SK-N-SH treated with all-trans-retinoic acid at 6 μM for 48 hours (cell line): ENCODE measurements at regions not wholly inside any gene's neighbourhood (a gene's known extent, or its start where the extent isn't known, plus 50 kb on each side); places are given as distances from the start of the nearest gene placed in this dataset.

Source experiments
- CREB5 ChIP-seq: fragments of 250-450 bp; sonication (Bioruptor Pico); IDR thresholded peaks from 2 replicates; pipeline ENCODE4 v1.5.1; 2020; ENCODE audit warnings: low read depth, mild to moderate bottlenecking, moderate library complexity
- CSDC2 ChIP-seq: fragments of 250-450 bp; sonication (Bioruptor Pico); IDR thresholded peaks from 2 replicates; pipeline ENCODE4 v1.5.0; 2020; ENCODE audit warnings: mild to moderate bottlenecking, moderate library complexity
- ESRRG ChIP-seq: fragments of 250-450 bp; sonication (Bioruptor Pico); IDR thresholded peaks from 2 replicates; pipeline ENCODE4 v1.6.1; 2021; ENCODE audit warnings: mild to moderate bottlenecking
- GLIS3 ChIP-seq: fragments of 250-450 bp; sonication (Bioruptor Pico); IDR thresholded peaks from 2 replicates; pipeline ENCODE4 v1.5.0; 2020; ENCODE audit warnings: mild to moderate bottlenecking, moderate library complexity
- ISL1 ChIP-seq: fragments of 250-450 bp; sonication (Bioruptor Pico); IDR thresholded peaks from 2 replicates; pipeline ENCODE4 v2.1.2; 2022; ENCODE audit warnings: mild to moderate bottlenecking, moderate library complexity
- PPARA ChIP-seq: fragments of 250-450 bp; sonication (Bioruptor Pico); IDR thresholded peaks from 2 replicates; pipeline ENCODE4 v1.5.0; 2020; ENCODE audit warnings: mild to moderate bottlenecking, borderline replicate concordance
- RARB ChIP-seq: fragments of 250-450 bp; sonication (Bioruptor Pico); IDR thresholded peaks from 2 replicates; pipeline ENCODE4 v1.8.0; 2021; ENCODE audit warnings: mild to moderate bottlenecking, moderate library complexity
- ZFP30 ChIP-seq: fragments of 450-650 bp; formaldehyde crosslinking; IDR thresholded peaks from 2 replicates; pipeline ENCODE4 v1.5.0; 2022; ENCODE audit warnings: mild to moderate bottlenecking, moderate library complexity
- TF ChIP-seq, protein P1 (sequence below): fragments of 250-450 bp; sonication (Bioruptor Pico); IDR thresholded peaks from 2 replicates; pipeline ENCODE4 v1.8.0; 2020; ENCODE audit warnings: mild to moderate bottlenecking, moderate library complexity, borderline replicate concordance
- TF ChIP-seq, protein P2 (sequence below): fragments of 250-450 bp; sonication (Bioruptor Pico); IDR thresholded peaks from 2 replicates; pipeline ENCODE4 v1.5.1; 2021; ENCODE audit warnings: mild to moderate bottlenecking, moderate library complexity

DNA sequence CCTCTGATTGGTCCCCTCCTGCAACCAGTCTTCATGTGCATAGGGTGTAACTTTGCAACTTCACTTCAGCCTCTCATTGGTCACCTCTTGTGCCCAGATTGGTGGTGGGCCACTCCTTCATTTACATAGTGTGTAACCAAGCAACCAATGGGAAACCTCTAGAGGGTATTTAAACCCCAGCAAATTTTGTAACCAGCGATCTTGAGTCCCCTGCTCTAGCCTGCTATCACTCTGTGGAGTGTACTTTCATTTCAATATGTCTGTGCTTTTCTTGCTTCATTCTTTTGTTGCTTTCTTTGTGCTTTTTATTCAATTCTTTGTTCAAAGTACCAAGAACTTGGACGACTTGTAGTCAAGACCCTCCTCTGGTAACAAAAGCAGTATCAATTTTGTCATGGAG lies 1336.9 kb upstream of the SPRY2 start:
- no peak for TF ChIP-seq ISL1
- no peak for TF ChIP-seq CSDC2 (CRISPR knock-in tag)
- no peak for TF ChIP-seq GLIS3 (CRISPR knock-in tag)
- no peak for TF ChIP-seq ZFP30 (CRISPR knock-in tag)
- no peak for TF ChIP-seq RARB
- TF ChIP-seq CREB5 (CRISPR knock-in tag), result no peak
- TF ChIP-seq, protein P1, sequence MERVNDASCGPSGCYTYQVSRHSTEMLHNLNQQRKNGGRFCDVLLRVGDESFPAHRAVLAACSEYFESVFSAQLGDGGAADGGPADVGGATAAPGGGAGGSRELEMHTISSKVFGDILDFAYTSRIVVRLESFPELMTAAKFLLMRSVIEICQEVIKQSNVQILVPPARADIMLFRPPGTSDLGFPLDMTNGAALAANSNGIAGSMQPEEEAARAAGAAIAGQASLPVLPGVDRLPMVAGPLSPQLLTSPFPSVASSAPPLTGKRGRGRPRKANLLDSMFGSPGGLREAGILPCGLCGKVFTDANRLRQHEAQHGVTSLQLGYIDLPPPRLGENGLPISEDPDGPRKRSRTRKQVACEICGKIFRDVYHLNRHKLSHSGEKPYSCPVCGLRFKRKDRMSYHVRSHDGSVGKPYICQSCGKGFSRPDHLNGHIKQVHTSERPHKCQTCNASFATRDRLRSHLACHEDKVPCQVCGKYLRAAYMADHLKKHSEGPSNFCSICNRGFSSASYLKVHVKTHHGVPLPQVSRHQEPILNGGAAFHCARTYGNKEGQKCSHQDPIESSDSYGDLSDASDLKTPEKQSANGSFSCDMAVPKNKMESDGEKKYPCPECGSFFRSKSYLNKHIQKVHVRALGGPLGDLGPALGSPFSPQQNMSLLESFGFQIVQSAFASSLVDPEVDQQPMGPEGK (CRISPR knock-in tag), result no peak
- TF ChIP-seq, protein P2, sequence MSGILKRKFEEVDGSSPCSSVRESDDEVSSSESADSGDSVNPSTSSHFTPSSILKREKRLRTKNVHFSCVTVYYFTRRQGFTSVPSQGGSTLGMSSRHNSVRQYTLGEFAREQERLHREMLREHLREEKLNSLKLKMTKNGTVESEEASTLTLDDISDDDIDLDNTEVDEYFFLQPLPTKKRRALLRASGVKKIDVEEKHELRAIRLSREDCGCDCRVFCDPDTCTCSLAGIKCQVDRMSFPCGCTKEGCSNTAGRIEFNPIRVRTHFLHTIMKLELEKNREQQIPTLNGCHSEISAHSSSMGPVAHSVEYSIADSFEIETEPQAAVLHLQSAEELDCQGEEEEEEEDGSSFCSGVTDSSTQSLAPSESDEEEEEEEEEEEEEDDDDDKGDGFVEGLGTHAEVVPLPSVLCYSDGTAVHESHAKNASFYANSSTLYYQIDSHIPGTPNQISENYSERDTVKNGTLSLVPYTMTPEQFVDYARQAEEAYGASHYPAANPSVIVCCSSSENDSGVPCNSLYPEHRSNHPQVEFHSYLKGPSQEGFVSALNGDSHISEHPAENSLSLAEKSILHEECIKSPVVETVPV (CRISPR knock-in tag), result no peak
- TF ChIP-seq PPARA (CRISPR knock-in tag), result no peak
- TF ChIP-seq ESRRG (CRISPR knock-in tag), result no peak
